Heart left ventricle (tissue), 13 donors: ENCODE measurements at regions not wholly inside any gene's neighbourhood (a gene's known extent, or its start where the extent isn't known, plus 50 kb on each side); places are given as distances from the start of the nearest gene placed in this dataset.

Source experiments
- CTCF ChIP-seq, 12 donors: fragments of 200-600 bp; sonication (generic) in 4 of 12; IDR thresholded peaks; one replicate each; pipeline versions ENCODE4 v1.5.0 to v1.8.0; 2018 to 2022; ENCODE audit warnings: antibody characterized with exemption in 12 of 12, mild to moderate bottlenecking in 5 of 12
- POLR2A ChIP-seq, 2 donors: fragments of 450-650 bp; IDR thresholded peaks; one replicate each; pipeline ENCODE4 v1.6.1; 2017; ENCODE audit warnings: antibody characterized with exemption in 2 of 2, mild to moderate bottlenecking in 2 of 2, moderate library complexity in 2 of 2
- donor health status: ischemic (EF 13 %, LVEDD 7.1; RV severe dilation, severe dysfunction).
- donor health status: DM: no; HTN: yes; CAD: no.
- donor health status: DM: no; HTN: no; CAD: no.
- donor health status: ischemic (EF 25% LVEDD 6.9; RV normal size, moderate dysfunction).
- donor health status: ischemic (EF 25% LVEDD 5.7; RV mildly dilated, moderate dysfunction).
- donor health status: ischemic (EF 35%, LVEDD 5.7; RV mildly dilated, moderate dysfunction).
- donor health status: nonischemic (EF 11% LVEDD 7.7; RV severe dilation, severe dysfunction).
- donor health status: DM: yes; HTN: yes; CAD: no.
- donor health status: PGD.
- donor health status: ischemic (EF 29% LVEDD 5.4; RV normal size, mild dysfunction).
- donor health status: nonischemic (EF 23%, LVEDD 6.1; RV moderate dilation, normal function).

DNA sequence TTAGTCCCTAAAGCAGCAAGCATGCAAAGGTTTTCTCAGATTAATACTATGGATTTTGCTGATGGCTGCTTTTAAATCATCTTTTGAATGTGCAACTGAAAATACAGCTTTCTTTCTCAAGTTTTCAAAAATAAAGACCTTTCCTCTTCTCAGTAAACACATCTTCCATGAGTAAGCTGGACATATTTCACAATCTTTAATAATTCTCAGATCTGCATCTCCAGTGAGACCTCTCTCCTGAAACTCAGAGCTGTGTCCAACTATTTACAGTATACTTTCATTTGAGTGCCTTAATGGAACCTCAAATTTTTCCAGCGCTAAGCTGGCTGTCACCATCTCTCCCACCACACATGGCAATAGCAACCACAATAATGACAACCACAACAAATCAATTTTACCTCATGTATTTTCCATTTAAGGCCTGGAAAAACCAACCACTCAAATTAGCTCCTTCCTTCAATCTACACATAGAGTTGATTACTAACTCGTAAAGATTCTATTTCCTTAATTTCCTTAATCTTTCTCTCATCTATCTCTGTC, 192.4 kb upstream of the RPL34 start:
- TF ChIP-seq CTCF (IDR thresholded peaks at IDR 0.05) (no peak), POLR2A (IDR thresholded peaks at IDR 0.05) (no peak)
